Cardiac fibroblast (primary cell): ENCODE measurements at regions not wholly inside any gene's neighbourhood (a gene's known extent, or its start where the extent isn't known, plus 50 kb on each side); places are given as distances from the start of the nearest gene placed in this dataset.

ENCODE experiments used
- DNase-seq, 2 donors: peaks; one replicate each; pipeline versions ENCODE4 v3.0.0 to v3.0.0-alpha.2; 2010; ENCODE audit warnings: low read depth in 2 of 2
- H3K4me3 ChIP-seq, 2 donors: replicated peaks in 1 of 2; 1 replicate in 1 of 2; 2 replicates in 1 of 2; pipeline ENCODE4 v1.5.1; 2011; ENCODE audit warnings: low read depth in 2 of 2, low read length in 2 of 2, mild to moderate bottlenecking in 2 of 2, moderate library complexity in 1 of 2
- TF ChIP-seq, protein P1 (sequence below): IDR thresholded peaks from one replicate; pipeline ENCODE4 v1.5.1; 2011; ENCODE audit warnings: low read depth, mild to moderate bottlenecking, low read length, inconsistent platforms

DNA sequence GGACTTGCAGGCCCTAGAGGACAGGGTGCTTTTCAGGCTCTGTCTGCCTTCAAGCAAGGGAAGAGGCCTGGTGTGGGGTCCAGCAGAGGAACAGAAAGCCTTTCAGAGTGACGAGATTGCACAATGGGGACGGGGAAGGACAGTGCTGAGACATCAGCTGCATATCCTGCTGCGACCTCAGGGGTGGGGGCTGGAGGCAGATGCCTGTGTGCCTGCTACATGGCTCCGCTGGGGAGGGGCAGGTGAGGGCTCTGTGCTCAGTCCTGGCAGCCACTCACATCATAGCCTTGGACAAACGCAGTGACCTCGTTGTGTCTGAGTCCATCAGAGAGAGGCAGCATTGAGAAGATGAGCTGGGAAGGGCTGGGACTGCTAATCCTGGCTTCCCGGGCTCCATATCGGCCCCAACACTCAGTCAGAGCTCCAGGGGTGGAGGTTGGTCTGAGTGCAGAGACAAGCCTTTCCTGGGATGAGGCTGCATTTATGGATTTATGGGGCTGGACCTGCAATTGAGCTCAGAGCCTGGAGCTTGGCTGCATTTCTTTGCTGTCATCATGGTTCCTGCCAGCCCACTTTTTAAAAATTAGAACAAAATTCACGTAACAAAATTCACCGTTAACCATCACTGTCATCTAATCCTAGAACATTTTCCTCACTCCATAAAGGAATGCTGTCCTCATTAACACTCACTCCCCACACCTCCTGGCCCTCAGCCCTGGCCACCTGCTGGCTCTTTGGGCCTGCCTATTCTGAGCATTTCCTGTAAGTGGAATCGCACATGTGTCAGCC is 196.9 kb upstream of the SLC24A3 start:
- TF ChIP-seq, protein P1, sequence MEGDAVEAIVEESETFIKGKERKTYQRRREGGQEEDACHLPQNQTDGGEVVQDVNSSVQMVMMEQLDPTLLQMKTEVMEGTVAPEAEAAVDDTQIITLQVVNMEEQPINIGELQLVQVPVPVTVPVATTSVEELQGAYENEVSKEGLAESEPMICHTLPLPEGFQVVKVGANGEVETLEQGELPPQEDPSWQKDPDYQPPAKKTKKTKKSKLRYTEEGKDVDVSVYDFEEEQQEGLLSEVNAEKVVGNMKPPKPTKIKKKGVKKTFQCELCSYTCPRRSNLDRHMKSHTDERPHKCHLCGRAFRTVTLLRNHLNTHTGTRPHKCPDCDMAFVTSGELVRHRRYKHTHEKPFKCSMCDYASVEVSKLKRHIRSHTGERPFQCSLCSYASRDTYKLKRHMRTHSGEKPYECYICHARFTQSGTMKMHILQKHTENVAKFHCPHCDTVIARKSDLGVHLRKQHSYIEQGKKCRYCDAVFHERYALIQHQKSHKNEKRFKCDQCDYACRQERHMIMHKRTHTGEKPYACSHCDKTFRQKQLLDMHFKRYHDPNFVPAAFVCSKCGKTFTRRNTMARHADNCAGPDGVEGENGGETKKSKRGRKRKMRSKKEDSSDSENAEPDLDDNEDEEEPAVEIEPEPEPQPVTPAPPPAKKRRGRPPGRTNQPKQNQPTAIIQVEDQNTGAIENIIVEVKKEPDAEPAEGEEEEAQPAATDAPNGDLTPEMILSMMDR = no peak
- no peak overlapping the region for H3K4me3 ChIP-seq
- DNase-seq = no peak

DNA sequence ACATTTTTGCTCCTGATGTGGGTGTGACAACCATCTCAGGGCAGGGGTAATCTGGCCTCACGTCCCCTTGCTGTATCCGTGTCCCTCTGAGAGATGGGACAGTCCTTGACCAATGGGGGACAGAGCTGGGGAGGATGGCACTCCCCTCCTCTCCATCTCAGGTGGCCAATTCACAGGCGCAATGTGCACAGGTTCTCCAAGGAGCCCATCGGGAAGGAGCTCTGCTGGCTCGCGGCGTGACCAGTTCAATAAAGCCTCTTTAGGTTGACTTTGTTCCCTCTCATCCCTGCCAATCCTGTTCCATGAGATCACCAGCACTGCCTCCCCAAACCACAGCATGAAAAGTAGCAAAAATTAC is 196.3 kb upstream of the SLC24A3 start:
- no peak overlapping the region for H3K4me3 ChIP-seq
- no peak for DNase-seq
- TF ChIP-seq, protein P1 = no peak

GRCh38 chr20:19017104-19017690 is 195.2 kb upstream of the SLC24A3 start:
- H3K4me3 ChIP-seq = no peak overlapping the region
- TF ChIP-seq, protein P1 = no peak
- no peak for DNase-seq

DNA sequence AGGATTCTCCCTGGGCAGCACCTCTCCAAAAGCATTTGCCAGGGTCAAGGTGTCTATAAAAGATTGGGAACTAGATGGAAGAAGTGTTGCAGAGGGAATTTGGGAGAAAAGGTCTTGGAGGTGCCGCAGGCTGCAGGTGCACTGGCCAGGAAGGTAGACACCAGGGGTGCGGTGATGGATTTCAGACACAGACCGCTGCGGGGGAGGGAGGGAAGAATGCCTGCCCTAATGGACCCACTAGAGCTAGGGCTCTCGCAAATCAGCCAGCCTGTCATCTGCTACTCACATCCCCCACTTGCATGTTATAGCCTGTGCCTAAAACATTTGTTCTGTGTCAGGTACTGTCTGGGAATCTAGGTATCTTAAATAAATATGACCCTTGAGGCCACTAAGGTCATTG is 193.6 kb upstream of the SLC24A3 start:
- no peak for DNase-seq
- H3K4me3 ChIP-seq = no peak overlapping the region
- TF ChIP-seq, protein P1 = no peak

GRCh38 chr20:19019734-19020364 is 192.6 kb upstream of the SLC24A3 start:
- TF ChIP-seq, protein P1 = no peak
- DNase-seq = no peak
- H3K4me3 ChIP-seq = no peak overlapping the region

- TF ChIP-seq, protein P1 = no peak
- no peak for DNase-seq
- H3K4me3 ChIP-seq = no peak overlapping the region
Observed at GRCh38 chr20:19021406-19022117, 190.9 kb upstream of the SLC24A3 start.
